ENCODE measurements at regions not wholly inside any gene's neighbourhood (a gene's known extent, or its start where the extent isn't known, plus 50 kb on each side); places are given as distances from the start of the nearest gene placed in this dataset.

- Histone ChIP-seq H3K14ac (ENCODE audit: insufficient read depth, low read length) (no peak overlapping the region), H4K20me1 (ENCODE audit: control insufficient read depth, insufficient read depth, insufficient read length) (no peaks in the 10 kb centered on the region), H3K4me2 (ENCODE audit: insufficient read depth, insufficient read length, low read length) (no peak overlapping the region), H2BK12ac (ENCODE audit: insufficient read length, low read depth, low read length) (no peak overlapping the region), H3K23me2 (ENCODE audit: insufficient read length, low read depth, low read length, poor library complexity, severe bottlenecking) (no peaks in the 10 kb centered on the region), H2BK20ac (ENCODE audit: low read depth, low read length, poor library complexity, severe bottlenecking) (no peak overlapping the region), H3K4me1 (ENCODE audit: insufficient read depth, low read length) (0 out of 2 replicates have a peak, but pooled peaks cover 3% of the 10 kb centered on the region), H3K79me2 (ENCODE audit: insufficient read depth, low read length) (no peaks in the 10 kb centered on the region), H2BK120ac (ENCODE audit: low read depth, low read length, poor library complexity, severe bottlenecking) (no peak overlapping the region), H2AFZ (ENCODE audit: low read length) (no peak overlapping the region), H3K9ac (ENCODE audit: extremely low read depth, insufficient read length, low read length) (no peak overlapping the region), H3K23ac (ENCODE audit: insufficient read length, low read depth, low read length) (no peak overlapping the region), H3K27ac (ENCODE audit: insufficient read length, low read depth, low read length) (no peak overlapping the region), H2AK5ac (ENCODE audit: insufficient read length, low read length) (no peak overlapping the region), H4K5ac (ENCODE audit: insufficient read length, low read depth, low read length) (no peak overlapping the region), H4K8ac (replicated peaks; ENCODE audit: insufficient read length, low read depth, low read length) (no peak overlapping the region), H3K79me1 (ENCODE audit: insufficient read depth, low read depth, low read length, poor library complexity, severe bottlenecking) (no peaks in the 10 kb centered on the region), H2BK5ac (ENCODE audit: insufficient read length, low read length) (no peak overlapping the region), H3K4ac (ENCODE audit: low read depth, low read length) (no peak overlapping the region), H3K56ac (ENCODE audit: insufficient read length, low read depth, low read length) (no peak overlapping the region), H3K18ac (ENCODE audit: insufficient read length, low read depth, low read length) (no peak overlapping the region), H4K91ac (ENCODE audit: insufficient read length, low read depth, low read length) (no peak overlapping the region), H3T11ph (ENCODE audit: low read length) (no peak overlapping the region), H2BK15ac (ENCODE audit: low read depth, low read length) (no peak overlapping the region), H3K27me3 (ENCODE audit: insufficient read depth, low read length) (no peaks in the 10 kb centered on the region), H3K9me3 (ENCODE audit: control insufficient read depth, low read depth, low read length) (no peaks in the 10 kb centered on the region)
- Mint-ChIP-seq H3K9me3 (no peaks in the 10 kb centered on the region; a peak in 1 of 5 replicates), H3K27me3 (ENCODE audit: low read depth) (no peaks in the 10 kb centered on the region; the same call in 1 of the 2 replicates), H3K4me1 (peaks cover 9% of the 10 kb centered on the region in 2 experiments), H3K4me3 (no peak overlapping the region), H3K27ac (no peak overlapping the region), H3K36me3 (ENCODE audit: insufficient read depth in 1 of 3, low read depth in 3 of 3) (no peaks in the 10 kb centered on the region)
- no CpG with 5 or more reads among the region's 5 CpGs for WGBS (ENCODE audit: extremely low coverage, insufficient read length, low lambda C conversion rate)
- TF ChIP-seq, protein P1, sequence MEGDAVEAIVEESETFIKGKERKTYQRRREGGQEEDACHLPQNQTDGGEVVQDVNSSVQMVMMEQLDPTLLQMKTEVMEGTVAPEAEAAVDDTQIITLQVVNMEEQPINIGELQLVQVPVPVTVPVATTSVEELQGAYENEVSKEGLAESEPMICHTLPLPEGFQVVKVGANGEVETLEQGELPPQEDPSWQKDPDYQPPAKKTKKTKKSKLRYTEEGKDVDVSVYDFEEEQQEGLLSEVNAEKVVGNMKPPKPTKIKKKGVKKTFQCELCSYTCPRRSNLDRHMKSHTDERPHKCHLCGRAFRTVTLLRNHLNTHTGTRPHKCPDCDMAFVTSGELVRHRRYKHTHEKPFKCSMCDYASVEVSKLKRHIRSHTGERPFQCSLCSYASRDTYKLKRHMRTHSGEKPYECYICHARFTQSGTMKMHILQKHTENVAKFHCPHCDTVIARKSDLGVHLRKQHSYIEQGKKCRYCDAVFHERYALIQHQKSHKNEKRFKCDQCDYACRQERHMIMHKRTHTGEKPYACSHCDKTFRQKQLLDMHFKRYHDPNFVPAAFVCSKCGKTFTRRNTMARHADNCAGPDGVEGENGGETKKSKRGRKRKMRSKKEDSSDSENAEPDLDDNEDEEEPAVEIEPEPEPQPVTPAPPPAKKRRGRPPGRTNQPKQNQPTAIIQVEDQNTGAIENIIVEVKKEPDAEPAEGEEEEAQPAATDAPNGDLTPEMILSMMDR (conservative IDR thresholded peaks at IDR 0.05), result peak; percentile 32; the same call in 2 of the 3 replicates
- no peak for DNase-seq
Measured at GRCh38 chr14:57139173-57139572, 129.5 kb downstream of the EXOC5 start.

Measured in H9 (cell line).